ENCODE measurements at regions not wholly inside any gene's neighbourhood (a gene's known extent, or its start where the extent isn't known, plus 50 kb on each side); places are given as distances from the start of the nearest gene placed in this dataset.
A peak's percentile ranks its signal among the peaks of the same experiment; 100 is the strongest.

GRCh38 chr1:87204921-87205320 is 123.8 kb upstream of the LMO4 start:
- H3K9me1 ChIP-seq (ENCODE audit: control insufficient read depth, insufficient read depth, low read length) = no peaks in the 10 kb centered on the region
- FAIRE-seq (no peak), ATAC-seq (no peak), DNase-seq (ENCODE audit: extremely low read depth in 1 of 4, low spot score in 3 of 4) (no peak)
- no peaks in the 10 kb centered on the region for H3K4me1 ChIP-seq (replicated peaks in 1 of 2; ENCODE audit: control insufficient read depth in 2 of 2, insufficient read depth in 2 of 2, low read length in 2 of 2)
- in situ Hi-C loops (cut with MboI) = no loop called here
- no TSS peak for BruUV-seq (replicated peaks)
- H3K9me3 ChIP-seq (replicated peaks; ENCODE audit: control insufficient read depth, insufficient read depth, low read depth, low read length) = no peaks in the 10 kb centered on the region
- H3K9ac ChIP-seq (ENCODE audit: insufficient read depth in 1 of 2, low read depth in 2 of 2, low read length in 2 of 2) = no peak overlapping the region
- H2AFZ ChIP-seq (ENCODE audit: low read depth, low read length) = no peak overlapping the region
- no peaks in the 10 kb centered on the region for H3K79me2 ChIP-seq (ENCODE audit: control insufficient read depth, insufficient read depth, low read length)
- H3K27ac ChIP-seq (ENCODE audit: extremely low read depth, low read depth, low read length) = no peak overlapping the region
- 0% methylated on average over 8 of the region's 8 CpGs for WGBS (ENCODE audit: insufficient coverage, low coverage, missing lambda C conversion rate)
- H3K27me3 ChIP-seq (ENCODE audit: control insufficient read depth in 2 of 2, insufficient read depth in 2 of 2, low read length in 2 of 2) = peaks cover 19 to 42% of the 10 kb centered on the region in 2 experiments
- TF ChIP-seq SIRT6 (IDR thresholded peaks at IDR 0.05; ENCODE audit: low read depth, low read length) (no peak), ETS2 (tag; IDR thresholded peaks at IDR 0.05; ENCODE audit: borderline replicate concordance, poor library complexity, severe bottlenecking) (no peak), RNF2 (IDR thresholded peaks at IDR 0.05) (0 out of 2 replicates have a peak, but pooled peaks have one; percentile 30)
- H3K36me3 ChIP-seq (ENCODE audit: control insufficient read depth, insufficient read depth, low read length) = no peaks in the 10 kb centered on the region
- intact Hi-C loops (cut with micrococcal nuclease) = no loop called here
- CTCF ChIA-PET (ENCODE audit: low intra/inter-chr PET ratio) = no interaction called here
- H3K4me2 ChIP-seq (ENCODE audit: insufficient read depth, low read length) = no peak overlapping the region
- POLR2A ChIA-PET = no interaction called here
- no peak overlapping the region for H3K4me3 ChIP-seq
- no peaks in the 10 kb centered on the region; the same call in 1 of the 2 replicates for H4K20me1 ChIP-seq (replicated peaks; ENCODE audit: control insufficient read depth, insufficient read depth, low read length)

GRCh38 chr1:87206044-87206831 is 122.4 kb upstream of the LMO4 start:
- no peak for FAIRE-seq
- Histone ChIP-seq H3K79me2 (ENCODE audit: control insufficient read depth, insufficient read depth, low read length) (no peaks in the 10 kb centered on the region), H3K4me1 (replicated peaks in 1 of 2; ENCODE audit: control insufficient read depth in 2 of 2, insufficient read depth in 2 of 2, low read length in 2 of 2) (no peaks in the 10 kb centered on the region), H3K27ac (ENCODE audit: extremely low read depth, low read depth, low read length) (no peak overlapping the region), H3K27me3 (ENCODE audit: control insufficient read depth in 2 of 2, insufficient read depth in 2 of 2, low read length in 2 of 2) (peaks cover 19 to 30% of the 10 kb centered on the region in 2 experiments), H3K4me2 (ENCODE audit: insufficient read depth, low read length) (no peak overlapping the region), H3K9me3 (replicated peaks; ENCODE audit: control insufficient read depth, insufficient read depth, low read depth, low read length) (no peaks in the 10 kb centered on the region), H3K9ac (ENCODE audit: insufficient read depth in 1 of 2, low read depth in 2 of 2, low read length in 2 of 2) (no peak overlapping the region), H3K4me3 (no peak overlapping the region), H4K20me1 (replicated peaks; ENCODE audit: control insufficient read depth, insufficient read depth, low read length) (no peaks in the 10 kb centered on the region; the same call in 1 of the 2 replicates), H3K9me1 (ENCODE audit: control insufficient read depth, insufficient read depth, low read length) (no peaks in the 10 kb centered on the region), H3K36me3 (ENCODE audit: control insufficient read depth, insufficient read depth, low read length) (no peaks in the 10 kb centered on the region), H2AFZ (ENCODE audit: low read depth, low read length) (no peak overlapping the region)
- no peak for TF ChIP-seq HES1 (IDR thresholded peaks at IDR 0.05; ENCODE audit: low read depth)
- TF ChIP-seq ZNF41 (CRISPR knock-in tag; conservative IDR thresholded peaks at IDR 0.05) = no peak
- no peak for TF ChIP-seq ZNF12 (CRISPR knock-in tag; IDR thresholded peaks at IDR 0.05)
- 0 out of 2 replicates have a peak, but pooled peaks have one; percentile 6 for TF ChIP-seq ZNF316 (IDR thresholded peaks at IDR 0.05)
- TF ChIP-seq ATF1 (CRISPR knock-in tag; IDR thresholded peaks at IDR 0.05) = no peak
- no peak for TF ChIP-seq ATF1 (tag; IDR thresholded peaks at IDR 0.05)
- 0 out of 2 replicates have a peak, but pooled peaks have one; percentile 5 for TF ChIP-seq C11orf30 (IDR thresholded peaks at IDR 0.05; ENCODE audit: low read depth)
- no peak for TF ChIP-seq KLF16 (IDR thresholded peaks at IDR 0.05)
- intact Hi-C loops (cut with micrococcal nuclease) = no loop called here
- BruUV-seq (replicated peaks) = no TSS peak
- under 1% methylated on average over 9 of the region's 9 CpGs for WGBS (ENCODE audit: insufficient coverage, low coverage, missing lambda C conversion rate)
- in situ Hi-C loops (cut with MboI) = no loop called here
- DNase-seq (ENCODE audit: extremely low read depth in 1 of 4, low spot score in 3 of 4) = no peak
- ChIA-PET POLR2A (no interaction called here), CTCF (ENCODE audit: low intra/inter-chr PET ratio) (no interaction called here)
- no peak for ATAC-seq
